ENCODE measurements at regions not wholly inside any gene's neighbourhood (a gene's known extent, or its start where the extent isn't known, plus 50 kb on each side); places are given as distances from the start of the nearest gene placed in this dataset.

DNA sequence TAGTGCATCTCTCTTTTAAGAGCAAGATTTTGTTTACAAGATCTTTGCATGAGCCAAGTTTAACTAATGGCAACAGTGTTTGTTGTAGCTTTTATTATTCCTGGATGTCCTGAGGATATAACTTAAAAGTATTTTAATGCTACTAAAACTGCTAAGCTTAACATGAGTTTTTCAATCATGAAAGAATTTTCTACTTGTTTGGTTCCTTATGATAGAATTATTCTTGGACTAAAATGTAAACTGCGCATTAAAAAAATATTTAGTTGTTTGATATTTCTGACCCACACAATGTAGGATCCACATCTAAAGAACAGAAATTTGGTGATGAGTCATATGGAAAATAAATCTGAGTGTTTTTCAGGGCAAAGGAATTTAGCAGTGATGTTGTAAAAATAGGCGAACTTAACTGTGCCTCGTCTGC, 70.8 kb downstream of the RAP2B start:
- no peak for TF ChIP-seq EZH2 (IDR thresholded peaks at IDR 0.05; ENCODE audit: borderline replicate concordance, low read depth, low read length, severe bottlenecking)
- TF ChIP-seq, protein P1, sequence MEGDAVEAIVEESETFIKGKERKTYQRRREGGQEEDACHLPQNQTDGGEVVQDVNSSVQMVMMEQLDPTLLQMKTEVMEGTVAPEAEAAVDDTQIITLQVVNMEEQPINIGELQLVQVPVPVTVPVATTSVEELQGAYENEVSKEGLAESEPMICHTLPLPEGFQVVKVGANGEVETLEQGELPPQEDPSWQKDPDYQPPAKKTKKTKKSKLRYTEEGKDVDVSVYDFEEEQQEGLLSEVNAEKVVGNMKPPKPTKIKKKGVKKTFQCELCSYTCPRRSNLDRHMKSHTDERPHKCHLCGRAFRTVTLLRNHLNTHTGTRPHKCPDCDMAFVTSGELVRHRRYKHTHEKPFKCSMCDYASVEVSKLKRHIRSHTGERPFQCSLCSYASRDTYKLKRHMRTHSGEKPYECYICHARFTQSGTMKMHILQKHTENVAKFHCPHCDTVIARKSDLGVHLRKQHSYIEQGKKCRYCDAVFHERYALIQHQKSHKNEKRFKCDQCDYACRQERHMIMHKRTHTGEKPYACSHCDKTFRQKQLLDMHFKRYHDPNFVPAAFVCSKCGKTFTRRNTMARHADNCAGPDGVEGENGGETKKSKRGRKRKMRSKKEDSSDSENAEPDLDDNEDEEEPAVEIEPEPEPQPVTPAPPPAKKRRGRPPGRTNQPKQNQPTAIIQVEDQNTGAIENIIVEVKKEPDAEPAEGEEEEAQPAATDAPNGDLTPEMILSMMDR (IDR thresholded peaks at IDR 0.05; ENCODE audit: borderline replicate concordance, extremely low read depth, low read length, poor library complexity, severe bottlenecking): no peak
